GM21576 (cell line): ENCODE measurements at regions not wholly inside any gene's neighbourhood (a gene's known extent, or its start where the extent isn't known, plus 50 kb on each side); places are given as distances from the start of the nearest gene placed in this dataset.
"Not testable (repeated sequence)": the region's sequence is repeated elsewhere in the genome, so short reads cannot be mapped to it uniquely, and the experiment has no call there.

Experiments used
- ATAC-seq: cut with Tn5 transposase; IDR thresholded peaks from one replicate; pipeline ENCODE4 v1.9.1; 2021; ENCODE audit warnings: mild to moderate bottlenecking, moderate library complexity; ENCODE audit not compliant: unreplicated experiment

DNA sequence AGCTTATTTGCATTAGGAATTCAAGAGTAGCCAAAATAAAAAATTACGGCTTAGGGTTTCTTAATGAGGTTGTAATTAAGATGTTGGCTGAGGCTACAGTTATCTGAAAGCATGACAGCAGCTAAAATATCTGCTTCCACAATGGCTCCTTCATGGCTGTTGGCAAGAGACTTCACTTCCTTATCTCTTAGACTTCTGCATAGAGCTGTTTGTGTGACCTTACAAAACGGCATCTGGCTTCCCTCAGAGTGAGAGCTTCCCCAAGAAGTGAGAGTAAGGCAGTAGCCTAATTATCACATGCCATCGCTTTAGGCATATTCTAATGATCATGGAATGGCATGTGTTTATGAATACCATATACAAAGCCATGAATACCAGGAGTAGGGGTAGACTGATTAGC lies 57.6 kb downstream of the CCDC59 start:
- no peak for ATAC-seq

GRCh38 chr12:82299319-82300025 lies 58.7 kb downstream of the CCDC59 start:
- ATAC-seq, result no peak

GRCh38 chr12:82290415-82290814 lies 67.8 kb downstream of the CCDC59 start:
- ATAC-seq, result no peak

DNA sequence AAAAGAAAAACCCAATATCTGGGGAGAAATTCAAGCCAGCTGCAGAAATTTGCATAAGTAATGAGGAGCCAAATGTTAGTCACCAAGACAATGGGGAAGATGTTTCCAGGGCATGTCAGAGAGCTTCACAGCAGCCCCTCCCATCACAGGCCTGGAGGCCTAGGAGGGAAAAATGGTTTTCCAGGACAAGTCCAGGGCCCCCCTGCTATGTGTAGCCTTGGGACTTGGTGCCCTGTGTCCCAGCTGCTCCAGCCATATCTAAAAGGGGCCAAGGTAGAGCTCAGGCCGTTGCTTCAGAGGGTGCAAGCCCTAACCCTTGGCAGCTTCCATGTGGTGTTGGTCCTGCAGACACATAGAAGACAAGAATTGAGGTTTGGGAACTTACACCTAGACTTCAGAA lies 76.9 kb downstream of the CCDC59 start:
- not testable (repeated sequence) for ATAC-seq

DNA sequence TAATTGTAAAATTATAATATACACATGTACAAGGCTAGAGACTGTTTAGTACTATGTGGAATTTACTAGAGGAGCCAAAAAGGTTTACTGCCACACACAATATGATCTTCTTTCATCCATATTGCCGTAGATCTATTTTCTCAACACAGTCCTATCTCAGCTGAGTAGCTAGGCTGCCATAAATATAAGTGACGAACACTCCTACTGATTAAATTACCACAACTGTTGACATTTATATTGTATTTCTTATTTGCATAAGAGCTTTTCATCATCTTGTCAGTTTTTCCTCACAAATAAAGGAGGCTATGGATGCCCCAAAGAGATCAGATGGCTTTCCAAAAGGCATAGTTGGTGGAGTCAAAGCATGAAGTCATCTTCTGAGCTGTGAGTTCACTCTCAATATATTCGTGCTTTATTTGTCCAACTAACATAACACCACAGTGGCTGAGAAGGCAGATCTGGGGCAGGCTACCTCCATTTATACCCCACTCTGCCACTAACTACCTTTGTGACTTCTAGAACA lies 78.6 kb downstream of the CCDC59 start:
- no peak for ATAC-seq

DNA sequence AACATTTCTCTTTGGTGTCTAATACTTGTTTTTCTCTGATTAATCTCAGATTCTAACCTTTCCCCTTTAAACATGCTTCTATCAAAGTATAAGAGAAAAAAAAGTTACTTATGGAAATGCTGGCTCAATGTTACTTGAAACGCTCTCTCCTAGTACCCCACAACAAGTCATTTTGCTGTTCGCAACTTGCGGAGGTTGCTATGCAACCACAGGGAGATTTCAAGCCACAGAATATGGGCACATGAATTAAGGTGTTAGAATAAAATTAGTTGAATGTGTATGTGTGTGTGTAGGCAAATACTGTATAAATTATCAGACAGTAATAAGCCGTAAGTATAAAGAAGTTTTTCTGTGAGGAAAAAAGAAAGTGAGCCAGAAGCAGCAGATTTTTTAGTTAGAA lies 80.6 kb downstream of the CCDC59 start:
- ATAC-seq, result no peak

GRCh38 chr12:82242729-82243128 lies 115.5 kb downstream of the CCDC59 start:
- no peak for ATAC-seq

GRCh38 chr12:82225871-82226270 lies 132.3 kb downstream of the CCDC59 start:
- ATAC-seq, result no peak

DNA sequence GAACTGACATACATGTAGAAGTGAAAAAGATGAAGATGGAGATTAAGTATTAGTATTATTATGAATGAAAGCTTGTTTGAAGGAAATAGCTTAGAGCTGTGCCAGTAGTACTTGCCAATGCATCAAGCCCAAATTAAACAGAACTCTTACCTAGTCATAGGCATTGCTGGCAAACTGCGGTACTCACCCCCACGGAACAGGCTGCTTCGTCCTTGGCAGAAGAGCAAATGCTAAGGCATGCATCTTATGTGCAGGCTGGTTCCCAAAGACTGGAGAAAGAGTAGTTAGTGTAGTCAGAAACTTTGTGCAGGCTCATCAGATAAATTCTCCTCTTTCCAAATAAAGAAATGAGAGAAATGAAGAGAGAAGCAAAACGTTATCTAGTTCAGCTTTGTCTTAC lies 134.8 kb downstream of the CCDC59 start:
- ATAC-seq, result no peak

- no peak for ATAC-seq
These were observed 141.7 kb downstream of the CCDC59 start for GRCh38 chr12:82216475-82216874.

GRCh38 chr12:82213761-82214160 lies 144.4 kb downstream of the CCDC59 start:
- ATAC-seq, result no peak

GRCh38 chr12:82210882-82211281 lies 147.3 kb downstream of the CCDC59 start:
- ATAC-seq, result no peak

- no peak for ATAC-seq
These were observed 148.7 kb downstream of the CCDC59 start for GRCh38 chr12:82209533-82209932.

GRCh38 chr12:82207556-82207955 lies 150.6 kb downstream of the CCDC59 start:
- no peak for ATAC-seq

- no peak for ATAC-seq
These were observed 155.1 kb downstream of the CCDC59 start for GRCh38 chr12:82203086-82203485.

DNA sequence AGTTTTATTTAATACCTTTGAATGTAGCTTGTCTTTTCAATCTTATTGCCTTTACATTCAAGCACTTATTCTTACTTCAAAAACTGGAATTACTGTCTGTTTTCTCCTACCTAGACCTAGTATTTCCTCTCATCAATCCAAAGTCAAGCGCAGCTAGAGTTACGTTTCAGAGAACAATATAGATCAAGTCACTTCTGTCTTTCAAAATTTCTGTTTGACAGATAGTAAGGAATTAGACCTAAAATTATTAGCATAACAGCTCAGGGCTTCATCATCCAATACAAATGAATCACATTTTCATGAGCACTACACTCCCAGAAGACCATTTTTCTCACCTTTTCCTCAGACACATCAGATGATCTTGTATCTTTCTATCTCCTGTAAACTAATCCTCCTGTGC lies 170.6 kb downstream of the CCDC59 start:
- no peak for ATAC-seq

DNA sequence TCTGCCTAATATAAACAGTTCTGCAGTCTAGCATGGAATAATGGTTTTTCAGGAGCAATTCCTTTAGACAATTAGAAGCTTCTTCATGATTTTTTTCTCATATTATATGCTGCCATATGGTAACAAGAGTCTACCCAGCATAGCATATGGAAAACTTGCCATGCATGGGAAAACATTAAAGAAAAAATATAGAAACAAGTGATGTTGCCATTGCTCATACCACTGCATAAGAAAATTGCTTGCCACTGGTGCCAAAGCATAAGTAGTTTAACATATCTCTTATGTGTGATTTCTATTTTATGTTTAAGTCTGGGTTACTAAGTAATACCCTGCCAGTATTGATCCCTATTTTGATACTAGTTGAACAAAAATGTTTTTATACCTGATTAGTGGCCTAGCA lies 171.2 kb downstream of the CCDC59 start:
- no peak for ATAC-seq

DNA sequence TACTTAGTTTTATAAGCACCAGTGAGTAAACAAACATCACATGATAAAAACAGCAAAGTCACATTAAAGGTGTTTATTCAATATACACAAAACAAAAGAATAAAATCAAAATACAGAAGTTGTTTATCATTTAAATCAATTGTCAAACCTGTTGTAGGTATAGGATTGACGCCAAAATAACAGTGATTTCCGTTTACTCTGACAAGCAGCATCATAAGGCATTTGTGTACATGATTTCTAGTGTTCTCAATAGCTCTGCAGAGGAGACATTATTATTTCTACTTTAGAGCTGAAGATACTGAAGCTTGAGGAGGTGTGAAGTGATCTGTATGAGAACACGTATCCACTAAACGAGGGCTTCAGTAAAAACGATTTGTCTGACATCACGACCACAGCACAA lies 171.9 kb downstream of the CCDC59 start:
- no peak for ATAC-seq

GRCh38 chr12:82184844-82185243 lies 173.3 kb downstream of the CCDC59 start:
- no peak for ATAC-seq

GRCh38 chr12:82182601-82183190 lies 175.5 kb downstream of the CCDC59 start:
- ATAC-seq, result no peak

DNA sequence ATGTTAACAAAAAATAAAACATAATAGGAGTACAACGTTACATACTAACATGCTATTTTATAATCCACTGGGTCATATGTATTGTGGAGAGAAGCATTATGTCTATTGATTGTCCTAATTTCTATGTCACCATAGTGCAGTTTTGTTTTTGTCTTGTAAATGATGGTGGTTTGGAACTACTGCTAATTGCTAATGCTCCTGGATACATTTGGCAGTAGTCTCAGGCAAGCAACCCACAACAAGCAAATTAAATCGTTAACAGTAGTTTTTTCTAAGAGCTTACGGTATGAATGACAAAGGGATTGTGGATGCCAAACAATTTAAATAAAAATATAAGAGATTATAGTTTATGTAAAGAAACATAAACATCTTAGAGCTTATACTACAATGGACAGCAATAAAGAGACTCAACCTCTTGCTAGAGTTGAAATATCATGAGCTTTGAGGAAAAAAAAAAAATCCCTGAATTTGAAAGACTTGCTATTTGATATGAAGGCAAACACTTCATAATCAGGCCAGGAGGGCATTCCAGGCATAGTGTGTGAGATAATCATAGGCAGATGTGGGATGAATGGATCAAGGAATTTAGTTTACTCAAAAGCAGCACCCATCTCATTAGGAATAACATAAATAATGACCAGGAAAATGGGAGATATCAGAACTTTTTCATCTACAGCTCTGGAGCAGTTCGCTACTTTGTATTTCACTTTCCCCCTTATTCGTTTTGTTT lies 181.3 kb downstream of the CCDC59 start:
- ATAC-seq, result no peak

- ATAC-seq, result no peak
These were observed 182.2 kb downstream of the CCDC59 start for GRCh38 chr12:82176026-82176425.
